ENCODE measurements at regions not wholly inside any gene's neighbourhood (a gene's known extent, or its start where the extent isn't known, plus 50 kb on each side); places are given as distances from the start of the nearest gene placed in this dataset.
"Not testable (repeated sequence)": the region's sequence is repeated elsewhere in the genome, so short reads cannot be mapped to it uniquely, and the experiment has no call there.

- no peak for FAIRE-seq
- no peak for DNase-seq (ENCODE audit: low spot score)
Measured at GRCh38 chr12:97984436-97984835, 521.8 kb downstream of the RMST start.

GRCh38 chr12:97984974-97985580 is 522.5 kb downstream of the RMST start:
- no peak for FAIRE-seq

GRCh38 chr12:97985834-97986233 is 523.2 kb downstream of the RMST start:
- FAIRE-seq (no peak), DNase-seq (ENCODE audit: low spot score) (no peak)

More at GRCh38 chr12:97984974-97985580, 522.5 kb downstream of the RMST start:
- DNase-seq (ENCODE audit: low spot score): no peak

- DNase-seq (ENCODE audit: low spot score); FAIRE-seq: not testable (repeated sequence)
Measured at GRCh38 chr12:97988588-97988987, 526.0 kb downstream of the RMST start.

GRCh38 chr12:97989366-97989940 is 525.9 kb upstream of the TMPO start:
- no peak for FAIRE-seq
- no peak for DNase-seq (ENCODE audit: low spot score)

- FAIRE-seq (no peak), DNase-seq (ENCODE audit: low spot score) (no peak)
Measured at GRCh38 chr12:97994746-97995484, 520.5 kb upstream of the TMPO start.

- FAIRE-seq: no peak
- no peak for DNase-seq (ENCODE audit: low spot score)
Measured at GRCh38 chr12:97995559-97995958, 519.8 kb upstream of the TMPO start.

GRCh38 chr12:98001430-98001829 is 514.0 kb upstream of the TMPO start:
- FAIRE-seq: no peak

GRCh38 chr12:98002887-98003493 is 512.4 kb upstream of the TMPO start:
- DNase-seq (ENCODE audit: low spot score) (no peak), FAIRE-seq (no peak)

More at GRCh38 chr12:98001430-98001829, 514.0 kb upstream of the TMPO start:
- no peak for DNase-seq (ENCODE audit: low spot score)

GRCh38 chr12:98007963-98008362 is 507.4 kb upstream of the TMPO start:
- DNase-seq (ENCODE audit: low spot score): no peak
- FAIRE-seq: no peak

- FAIRE-seq (no peak), DNase-seq (ENCODE audit: low spot score) (no peak)
Measured at GRCh38 chr12:98013560-98013959, 501.8 kb upstream of the TMPO start.

GRCh38 chr12:98018836-98019235 is 496.6 kb upstream of the TMPO start:
- no peak for DNase-seq (ENCODE audit: low spot score)
- FAIRE-seq: no peak

- FAIRE-seq (no peak), DNase-seq (ENCODE audit: low spot score) (no peak)
Measured at GRCh38 chr12:98020376-98020775, 495.0 kb upstream of the TMPO start.

GRCh38 chr12:98022961-98023360 is 492.4 kb upstream of the TMPO start:
- FAIRE-seq (no peak), DNase-seq (ENCODE audit: low spot score) (no peak)

- DNase-seq (ENCODE audit: low spot score) (no peak), FAIRE-seq (no peak)
Measured at GRCh38 chr12:98037401-98038140, 477.8 kb upstream of the TMPO start.

- FAIRE-seq (no peak), DNase-seq (ENCODE audit: low spot score) (no peak)
Measured at GRCh38 chr12:98042668-98043067, 472.7 kb upstream of the TMPO start.

GRCh38 chr12:98045395-98045794 is 470.0 kb upstream of the TMPO start:
- no peak for FAIRE-seq
- DNase-seq (ENCODE audit: low spot score): no peak

- FAIRE-seq (no peak), DNase-seq (ENCODE audit: low spot score) (no peak)
Measured at GRCh38 chr12:98048326-98048725, 467.1 kb upstream of the TMPO start.

- no peak for DNase-seq (ENCODE audit: low spot score)
- no peak for FAIRE-seq
Measured at GRCh38 chr12:98053202-98053601, 462.2 kb upstream of the TMPO start.

- DNase-seq (ENCODE audit: low spot score) (no peak), FAIRE-seq (no peak)
Measured at GRCh38 chr12:98057701-98058100, 457.7 kb upstream of the TMPO start.

- DNase-seq (ENCODE audit: low spot score) (no peak), FAIRE-seq (no peak)
Measured at GRCh38 chr12:98058213-98058612, 457.2 kb upstream of the TMPO start.

- no peak for DNase-seq (ENCODE audit: low spot score)
- FAIRE-seq: no peak
Measured at GRCh38 chr12:98058838-98059237, 456.6 kb upstream of the TMPO start.
